ENCODE measurements at regions not wholly inside any gene's neighbourhood (a gene's known extent, or its start where the extent isn't known, plus 50 kb on each side); places are given as distances from the start of the nearest gene placed in this dataset.

DNA sequence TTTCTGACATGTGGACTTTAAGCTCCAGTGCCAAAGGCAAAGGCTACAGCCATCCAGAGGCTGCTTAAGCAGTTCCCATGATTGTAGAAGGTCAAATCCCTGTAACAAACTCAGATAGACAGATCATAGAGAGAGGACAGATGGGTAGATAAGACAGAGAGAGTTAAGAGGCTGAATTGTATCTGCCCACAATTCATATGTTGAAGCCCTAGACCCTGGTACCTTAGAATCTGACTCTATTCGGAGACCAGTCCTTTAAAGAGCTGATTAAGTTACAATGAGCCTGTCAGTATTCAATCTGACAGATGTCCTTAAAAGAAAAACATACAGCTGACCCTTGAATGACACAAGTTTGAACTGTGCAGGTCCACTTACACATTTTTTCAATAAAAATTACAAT lies 115.2 kb downstream of the RAP2A start:
- Histone ChIP-seq H3K36me3 (no peaks in the 10 kb centered on the region), H3K9me3 (no peaks in the 10 kb centered on the region), H3K27me3 (no peaks in the 10 kb centered on the region), H3K27ac (no peak overlapping the region), H3K4me1 (peaks cover 0 to 15% (median 0%) of the 10 kb centered on the region in 12 donors), H3K4me3 (no peak overlapping the region)
- intact Hi-C loops (cut with DNase I): loop anchor here in 1 of 10 donors (10.0 kb wide), 1 partner anchor 114 kb away; the partner anchor contains the start of gene RAP2A
- ATAC-seq: no peak
- WGBS, 4 donors: 59 to 76% (median 66%) methylated on average over 1 of the region's 1 CpG
- DNase-seq: no peak
- TF ChIP-seq POLR2A (IDR thresholded peaks at IDR 0.05): no peak
- TF ChIP-seq, protein P1, sequence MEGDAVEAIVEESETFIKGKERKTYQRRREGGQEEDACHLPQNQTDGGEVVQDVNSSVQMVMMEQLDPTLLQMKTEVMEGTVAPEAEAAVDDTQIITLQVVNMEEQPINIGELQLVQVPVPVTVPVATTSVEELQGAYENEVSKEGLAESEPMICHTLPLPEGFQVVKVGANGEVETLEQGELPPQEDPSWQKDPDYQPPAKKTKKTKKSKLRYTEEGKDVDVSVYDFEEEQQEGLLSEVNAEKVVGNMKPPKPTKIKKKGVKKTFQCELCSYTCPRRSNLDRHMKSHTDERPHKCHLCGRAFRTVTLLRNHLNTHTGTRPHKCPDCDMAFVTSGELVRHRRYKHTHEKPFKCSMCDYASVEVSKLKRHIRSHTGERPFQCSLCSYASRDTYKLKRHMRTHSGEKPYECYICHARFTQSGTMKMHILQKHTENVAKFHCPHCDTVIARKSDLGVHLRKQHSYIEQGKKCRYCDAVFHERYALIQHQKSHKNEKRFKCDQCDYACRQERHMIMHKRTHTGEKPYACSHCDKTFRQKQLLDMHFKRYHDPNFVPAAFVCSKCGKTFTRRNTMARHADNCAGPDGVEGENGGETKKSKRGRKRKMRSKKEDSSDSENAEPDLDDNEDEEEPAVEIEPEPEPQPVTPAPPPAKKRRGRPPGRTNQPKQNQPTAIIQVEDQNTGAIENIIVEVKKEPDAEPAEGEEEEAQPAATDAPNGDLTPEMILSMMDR (IDR thresholded peaks at IDR 0.05): no peak

DNA sequence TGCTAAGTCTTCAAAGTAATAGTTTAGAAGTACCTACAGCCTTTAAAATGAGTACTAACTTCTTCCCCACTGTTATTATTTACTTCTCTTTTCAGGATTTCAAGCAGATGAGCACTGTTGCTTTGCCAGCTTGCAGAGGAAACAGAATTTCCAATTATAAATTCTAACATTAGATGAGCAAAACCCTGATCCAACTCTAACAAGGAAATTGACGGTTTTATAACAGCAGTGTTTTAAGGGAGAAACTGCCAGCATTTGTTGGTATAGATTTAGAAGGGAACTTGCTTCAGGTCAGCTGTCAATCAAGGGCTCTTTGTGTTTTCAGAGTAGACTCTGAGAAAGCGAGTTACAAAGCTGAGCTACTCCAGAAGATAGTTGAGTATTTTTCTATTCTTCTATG lies 120.5 kb downstream of the RAP2A start:
- intact Hi-C loops (cut with DNase I): no loop called here
- 79 to 86% (median 81%) methylated on average over 2 of the region's 2 CpGs for WGBS, 4 donors
- no peak for TF ChIP-seq POLR2A (IDR thresholded peaks at IDR 0.05)
- TF ChIP-seq, protein P1 (IDR thresholded peaks at IDR 0.05): no peak
- Histone ChIP-seq H3K4me1 (no peaks in the 10 kb centered on the region), H3K36me3 (no peaks in the 10 kb centered on the region), H3K4me3 (no peak overlapping the region), H3K27me3 (no peaks in the 10 kb centered on the region), H3K9me3 (no peaks in the 10 kb centered on the region), H3K27ac (no peak overlapping the region)
- ATAC-seq: no peak
- no peak for DNase-seq

DNA sequence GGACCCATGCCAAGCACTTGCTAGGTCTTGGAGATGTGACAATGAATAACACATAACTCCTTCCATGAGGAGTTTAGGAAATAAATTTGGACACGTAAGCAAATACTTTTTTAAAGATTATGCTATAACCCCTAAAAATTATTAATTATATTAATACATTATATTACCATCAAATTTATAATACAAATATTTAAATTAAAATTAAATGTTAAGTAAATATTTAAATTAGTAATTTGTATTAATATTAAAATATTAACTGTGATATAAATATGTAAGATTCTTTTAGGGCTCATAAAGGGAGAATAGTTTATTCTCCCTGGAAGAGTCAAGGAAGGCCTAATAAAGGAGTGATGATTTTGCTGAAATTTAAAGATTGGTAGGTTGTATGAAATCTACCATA lies 121.1 kb downstream of the RAP2A start:
- no peak for TF ChIP-seq POLR2A (IDR thresholded peaks at IDR 0.05)
- TF ChIP-seq, protein P1 (IDR thresholded peaks at IDR 0.05): no peak
- DNase-seq (no peak), ATAC-seq (no peak)
- H3K27me3 ChIP-seq: no peaks in the 10 kb centered on the region
- no peaks in the 10 kb centered on the region for H3K36me3 ChIP-seq
- intact Hi-C loops (cut with DNase I): no loop called here
- H3K9me3 ChIP-seq: no peaks in the 10 kb centered on the region
- H3K4me1 ChIP-seq: no peaks in the 10 kb centered on the region
- no peak overlapping the region for H3K27ac ChIP-seq
- H3K4me3 ChIP-seq: no peak overlapping the region
- WGBS, 4 donors: 94 to 95% (median 95%) methylated on average over 1 of the region's 1 CpG

DNA sequence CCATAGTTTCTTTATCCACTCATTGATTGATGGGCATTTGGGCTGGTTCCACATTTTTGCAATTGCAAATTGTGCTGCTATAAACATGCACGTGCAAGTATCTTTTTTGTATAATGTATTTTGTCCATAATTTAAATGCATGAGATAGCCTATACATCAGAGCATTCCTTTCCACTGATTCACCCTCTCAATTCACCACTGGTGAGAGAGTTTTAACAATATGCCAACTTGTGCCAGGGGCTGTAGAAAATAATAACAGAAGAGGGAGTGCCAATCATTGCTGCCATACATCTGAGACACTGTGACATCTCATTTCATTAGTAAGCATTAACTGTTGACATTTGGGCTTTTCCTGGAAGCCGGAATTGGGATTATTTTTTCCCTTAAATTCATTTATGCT lies 125.1 kb downstream of the RAP2A start:
- Histone ChIP-seq H3K9me3 (no peaks in the 10 kb centered on the region), H3K4me1 (no peaks in the 10 kb centered on the region), H3K4me3 (no peak overlapping the region), H3K36me3 (no peaks in the 10 kb centered on the region), H3K27me3 (peaks cover 0 to 2% (median 0%) of the 10 kb centered on the region in 9 donors), H3K27ac (no peak overlapping the region)
- ATAC-seq: no peak
- TF ChIP-seq POLR2A (IDR thresholded peaks at IDR 0.05): no peak
- 83 to 88% (median 84%) methylated on average over 2 of the region's 2 CpGs for WGBS, 4 donors
- intact Hi-C loops (cut with DNase I): no loop called here
- no peak for DNase-seq

DNA sequence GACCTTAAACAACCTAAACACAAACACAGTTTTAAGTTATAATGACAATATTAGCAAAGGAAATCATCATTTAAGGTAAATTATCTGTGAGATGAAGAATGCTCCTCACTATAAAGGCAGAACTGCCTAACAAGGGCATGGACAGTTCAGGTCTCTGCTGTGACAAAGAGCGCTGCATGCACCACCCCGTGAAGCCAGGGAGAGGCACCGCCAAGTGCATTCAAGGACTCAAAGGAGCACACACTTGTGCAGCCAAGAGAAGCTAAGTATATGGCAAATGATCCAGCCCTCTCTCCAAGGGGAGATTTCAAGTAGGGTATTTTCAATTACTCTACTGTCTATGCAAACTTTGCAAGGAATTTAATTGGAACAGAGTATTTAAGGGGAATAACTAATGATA lies 126.0 kb downstream of the RAP2A start:
- intact Hi-C loops (cut with DNase I): loop anchor here in 3 of 10 donors (10.0 kb wide), 3 partner anchors 115 to 195 kb away; partner anchors contain the start of gene RAP2A (in 1 of the 3)
- TF ChIP-seq, protein P1 (IDR thresholded peaks at IDR 0.05): no peak
- no peak for TF ChIP-seq POLR2A (IDR thresholded peaks at IDR 0.05)
- no peak overlapping the region for H3K27ac ChIP-seq
- ATAC-seq (no peak), DNase-seq (no peak)
- no peaks in the 10 kb centered on the region for H3K36me3 ChIP-seq
- WGBS, 4 donors: 87 to 94% (median 89%) methylated on average over 3 of the region's 3 CpGs
- H3K4me3 ChIP-seq: no peak overlapping the region
- peaks cover 0 to 6% (median 0%) of the 10 kb centered on the region in 9 donors for H3K27me3 ChIP-seq
- H3K4me1 ChIP-seq: no peaks in the 10 kb centered on the region
- H3K9me3 ChIP-seq: no peaks in the 10 kb centered on the region
